ENCODE measurements at regions not wholly inside any gene's neighbourhood (a gene's known extent, or its start where the extent isn't known, plus 50 kb on each side); places are given as distances from the start of the nearest gene placed in this dataset.

DNA sequence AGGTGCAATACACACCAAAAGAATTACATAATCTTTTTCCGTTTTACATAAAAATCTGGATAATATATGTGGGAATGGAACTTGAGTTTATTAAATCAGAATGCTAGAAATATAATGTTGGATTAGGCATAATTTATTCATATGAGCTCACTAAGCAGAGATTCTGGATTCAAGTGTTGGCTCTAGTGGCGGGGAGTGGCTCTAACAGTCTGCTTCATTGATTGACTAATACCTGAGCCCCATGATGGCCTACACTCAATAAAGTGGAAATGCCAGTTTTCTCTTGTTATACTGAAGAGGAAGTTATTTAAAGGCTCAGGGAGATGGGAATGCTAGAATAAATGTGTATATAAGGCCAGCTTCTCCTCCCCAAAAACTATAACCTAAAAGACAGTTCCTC, 285.5 kb upstream of the MOCS1 start:
- TF ChIP-seq, protein P1, sequence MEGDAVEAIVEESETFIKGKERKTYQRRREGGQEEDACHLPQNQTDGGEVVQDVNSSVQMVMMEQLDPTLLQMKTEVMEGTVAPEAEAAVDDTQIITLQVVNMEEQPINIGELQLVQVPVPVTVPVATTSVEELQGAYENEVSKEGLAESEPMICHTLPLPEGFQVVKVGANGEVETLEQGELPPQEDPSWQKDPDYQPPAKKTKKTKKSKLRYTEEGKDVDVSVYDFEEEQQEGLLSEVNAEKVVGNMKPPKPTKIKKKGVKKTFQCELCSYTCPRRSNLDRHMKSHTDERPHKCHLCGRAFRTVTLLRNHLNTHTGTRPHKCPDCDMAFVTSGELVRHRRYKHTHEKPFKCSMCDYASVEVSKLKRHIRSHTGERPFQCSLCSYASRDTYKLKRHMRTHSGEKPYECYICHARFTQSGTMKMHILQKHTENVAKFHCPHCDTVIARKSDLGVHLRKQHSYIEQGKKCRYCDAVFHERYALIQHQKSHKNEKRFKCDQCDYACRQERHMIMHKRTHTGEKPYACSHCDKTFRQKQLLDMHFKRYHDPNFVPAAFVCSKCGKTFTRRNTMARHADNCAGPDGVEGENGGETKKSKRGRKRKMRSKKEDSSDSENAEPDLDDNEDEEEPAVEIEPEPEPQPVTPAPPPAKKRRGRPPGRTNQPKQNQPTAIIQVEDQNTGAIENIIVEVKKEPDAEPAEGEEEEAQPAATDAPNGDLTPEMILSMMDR (IDR thresholded peaks at IDR 0.05) = no peak
- TF ChIP-seq POLR2A (IDR thresholded peaks at IDR 0.05) = no peak
